ACC112 (cell line): ENCODE measurements at regions not wholly inside any gene's neighbourhood (a gene's known extent, or its start where the extent isn't known, plus 50 kb on each side); places are given as distances from the start of the nearest gene placed in this dataset.

Experiments used
- H2AFZ ChIP-seq: fragments of 200-600 bp; sonication (generic); one replicate; pipeline ENCODE4 v1.6.0; 2017; ENCODE audit warnings: antibody characterized with exemption, low read length; ENCODE audit not compliant: unreplicated experiment
- H3K27ac ChIP-seq: fragments of 200-600 bp; sonication (generic); 2 replicates; pipeline ENCODE4 v1.5.1; 2014; ENCODE audit warnings: low read depth, mild to moderate bottlenecking, antibody characterized with exemption, low read length, moderate library complexity
- H3K27me3 ChIP-seq: fragments of 200-600 bp; sonication (generic); 2 replicates; pipeline ENCODE4 v1.6.1; 2014; ENCODE audit warnings: mild to moderate bottlenecking, antibody characterized with exemption, low read length, moderate library complexity, mixed read lengths; ENCODE audit not compliant: insufficient read depth
- H3K36me3 ChIP-seq: fragments of 200-600 bp; sonication (generic); 2 replicates; pipeline ENCODE4 v1.6.1; 2016; ENCODE audit warnings: mild to moderate bottlenecking, antibody characterized with exemption, low read length, moderate library complexity, mixed read lengths; ENCODE audit not compliant: insufficient read depth
- H3K4me1 ChIP-seq: fragments of 200-600 bp; sonication (generic); one replicate; pipeline ENCODE4 v1.6.1; 2016; ENCODE audit warnings: low read length, mixed read lengths; ENCODE audit not compliant: insufficient read depth, unreplicated experiment, control insufficient read depth
- H3K4me3 ChIP-seq: fragments of 200-600 bp; sonication (generic); 2 replicates; pipeline ENCODE4 v1.5.1; 2014; ENCODE audit warnings: mild to moderate bottlenecking, low read depth, low read length
- H3K79me2 ChIP-seq: fragments of 200-600 bp; sonication (generic); one replicate; pipeline ENCODE4 v1.6.0; 2016; ENCODE audit warnings: low read length; ENCODE audit not compliant: control insufficient read depth, unreplicated experiment, insufficient read depth

DNA sequence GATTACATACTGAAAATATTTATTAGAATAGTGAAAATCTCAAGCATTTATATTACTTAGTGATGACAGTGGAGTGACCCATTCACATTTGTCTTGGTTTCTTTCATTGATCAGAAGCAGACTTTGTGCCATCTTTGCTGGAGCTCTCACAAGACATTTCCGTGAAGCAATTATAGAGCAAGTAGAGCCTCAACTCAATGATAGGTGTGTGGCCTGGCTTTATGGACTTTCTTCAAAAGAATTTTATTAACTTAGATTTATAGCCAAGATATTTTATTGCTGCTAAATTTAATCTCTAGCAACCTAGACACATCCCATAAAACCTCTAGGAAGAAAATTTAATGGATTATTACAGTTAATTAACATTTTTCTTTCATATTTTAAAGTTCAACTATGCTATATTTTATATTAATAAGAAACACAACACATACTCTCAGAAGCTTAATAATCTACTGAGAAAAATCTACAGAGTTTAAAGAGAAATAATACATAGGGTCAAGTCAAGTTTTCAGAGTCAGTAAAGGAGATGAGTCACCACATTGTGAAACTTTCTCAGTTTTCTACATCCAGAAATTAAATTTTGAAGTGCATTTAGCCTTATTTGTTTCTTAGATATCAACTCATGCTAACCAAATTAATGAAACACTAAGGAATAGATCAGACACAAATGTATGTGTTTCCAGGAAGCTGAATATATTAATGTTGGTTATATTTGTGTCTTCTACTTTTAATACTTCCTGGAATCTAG, 160.5 kb downstream of the LACC1 start:
- Histone ChIP-seq H3K4me1 (peaks cover 6% of the 10 kb centered on the region), H3K79me2 (no peaks in the 10 kb centered on the region), H2AFZ (no peak overlapping the region), H3K4me3 (peak overlapping the region; percentile 52; the same call in 1 of the 2 replicates), H3K27ac (peak overlapping the region; percentile 70), H3K27me3 (no peaks in the 10 kb centered on the region), H3K36me3 (no peaks in the 10 kb centered on the region)

DNA sequence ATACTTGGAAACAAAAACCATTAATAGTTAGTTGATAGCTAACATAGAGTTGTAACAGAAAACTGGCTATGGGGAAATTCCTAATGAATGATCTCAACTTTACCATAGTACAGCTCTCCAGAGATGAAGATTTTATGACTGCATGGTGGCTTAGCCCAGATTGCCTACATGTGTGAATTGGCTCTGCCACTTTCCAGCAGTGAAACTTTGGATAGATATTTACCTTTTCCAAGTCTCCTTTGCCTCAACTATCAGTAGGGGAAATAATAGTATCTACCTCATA, 161.1 kb downstream of the LACC1 start:
- Histone ChIP-seq H3K4me3 (peak overlapping the region; percentile 52; the same call in 1 of the 2 replicates), H3K36me3 (no peaks in the 10 kb centered on the region), H3K4me1 (peaks cover 6% of the 10 kb centered on the region), H3K27ac (peak overlapping the region; percentile 70), H3K27me3 (no peaks in the 10 kb centered on the region), H2AFZ (no peak overlapping the region), H3K79me2 (no peaks in the 10 kb centered on the region)

DNA sequence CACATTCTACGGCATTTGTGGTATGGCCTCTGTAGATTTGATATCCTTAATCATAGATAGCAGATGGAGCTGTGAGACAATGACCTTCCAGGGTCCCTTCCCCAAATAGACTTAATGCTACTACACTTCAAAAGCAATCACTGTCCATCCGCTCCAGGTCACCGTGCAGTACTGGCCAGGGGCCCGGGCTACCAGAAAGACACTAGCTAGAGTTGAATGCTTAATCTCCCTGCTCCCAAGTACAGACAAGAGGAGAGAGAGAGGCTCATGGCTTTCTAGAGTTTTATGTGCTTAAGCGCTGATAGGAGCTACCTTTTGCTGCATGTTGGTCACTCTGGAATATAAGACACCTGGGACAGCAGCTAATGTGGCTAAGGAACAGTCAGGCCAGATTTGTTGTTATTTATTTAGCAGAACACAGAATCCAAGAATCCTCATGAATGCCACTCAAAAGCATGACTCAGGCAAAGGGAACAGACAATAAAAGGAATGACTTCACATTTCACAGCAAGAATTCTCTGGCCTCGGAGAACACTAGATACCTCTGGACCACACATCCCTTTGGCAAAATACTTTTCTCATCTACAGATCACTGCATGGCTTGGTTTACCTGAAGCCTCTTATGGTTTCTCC, 165.0 kb downstream of the LACC1 start:
- H2AFZ ChIP-seq, result no peak overlapping the region
- no peak overlapping the region for H3K4me3 ChIP-seq
- no peaks in the 10 kb centered on the region for H3K36me3 ChIP-seq
- H3K27ac ChIP-seq, result no peak overlapping the region
- peaks cover 6% of the 10 kb centered on the region for H3K4me1 ChIP-seq
- no peaks in the 10 kb centered on the region for H3K79me2 ChIP-seq
- 0 out of 2 replicates have a peak, but pooled peaks cover 6% of the 10 kb centered on the region for H3K27me3 ChIP-seq

DNA sequence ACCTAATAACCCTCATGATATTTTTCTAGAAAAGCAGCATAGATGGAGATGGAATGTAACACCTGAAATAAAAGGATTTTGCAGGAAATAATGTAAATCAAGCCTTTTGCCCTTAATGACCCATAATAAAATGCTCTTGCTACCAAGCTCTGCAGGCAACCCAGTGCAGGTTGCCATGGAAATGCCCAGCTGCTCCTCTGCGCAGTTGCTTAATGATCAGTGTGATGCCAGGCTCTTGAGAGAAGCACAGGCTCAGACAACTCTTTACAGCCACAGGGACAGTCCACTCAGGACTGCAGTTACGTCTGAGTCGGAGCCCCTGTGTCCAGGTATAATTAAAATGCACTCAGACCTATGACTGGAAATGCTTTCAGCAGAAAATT, 165.5 kb downstream of the LACC1 start:
- Histone ChIP-seq H2AFZ (no peak overlapping the region), H3K4me1 (peaks cover 6% of the 10 kb centered on the region), H3K36me3 (no peaks in the 10 kb centered on the region), H3K27me3 (0 out of 2 replicates have a peak, but pooled peaks cover 6% of the 10 kb centered on the region), H3K4me3 (no peak overlapping the region), H3K79me2 (no peaks in the 10 kb centered on the region), H3K27ac (no peak overlapping the region)

DNA sequence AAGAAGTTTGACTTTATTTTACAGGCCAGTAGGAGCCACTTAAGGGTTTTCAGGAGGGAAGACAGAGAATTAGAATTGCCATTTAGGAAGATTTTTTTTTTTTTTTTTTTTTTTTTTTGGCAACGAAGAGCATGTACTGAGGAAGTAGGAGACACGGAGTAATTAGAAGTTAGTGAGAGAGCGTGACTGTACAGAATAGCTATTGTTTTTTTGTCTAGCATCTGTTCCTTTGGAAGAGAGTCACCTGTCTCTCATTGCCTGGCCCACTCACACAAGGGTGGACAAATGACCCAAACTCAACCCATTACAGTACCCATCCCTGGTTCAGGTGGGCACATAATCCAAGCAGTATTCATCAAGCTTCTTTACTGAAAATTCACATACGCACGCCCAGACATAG, 166.7 kb downstream of the LACC1 start:
- Histone ChIP-seq H2AFZ (no peak overlapping the region), H3K4me3 (no peak overlapping the region), H3K36me3 (no peaks in the 10 kb centered on the region), H3K27ac (no peak overlapping the region), H3K27me3 (0 out of 2 replicates have a peak, but pooled peaks cover 6% of the 10 kb centered on the region), H3K79me2 (no peaks in the 10 kb centered on the region), H3K4me1 (no peaks in the 10 kb centered on the region)

DNA sequence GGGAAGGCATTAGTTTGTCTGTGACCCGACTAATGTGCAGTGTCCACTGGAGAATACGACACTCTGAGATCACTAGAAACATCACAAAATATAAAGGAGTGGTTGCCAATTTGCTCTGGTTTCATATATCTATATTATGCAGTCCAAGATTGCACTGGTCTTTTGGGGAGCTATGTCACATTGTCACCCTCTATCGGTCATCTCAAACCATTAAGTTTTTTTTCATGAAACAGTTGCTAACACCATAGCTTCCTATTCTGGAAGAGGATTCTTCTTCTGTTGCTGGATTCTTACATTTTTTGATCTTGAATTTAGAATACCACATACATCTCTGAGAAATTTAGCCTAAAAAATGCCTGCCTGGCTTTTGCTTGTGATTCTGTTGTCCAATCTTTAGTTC, 168.6 kb downstream of the LACC1 start:
- Histone ChIP-seq H3K27ac (no peak overlapping the region), H3K4me3 (no peak overlapping the region), H3K36me3 (no peaks in the 10 kb centered on the region), H3K4me1 (no peaks in the 10 kb centered on the region), H3K27me3 (0 out of 2 replicates have a peak, but pooled peaks cover 6% of the 10 kb centered on the region), H3K79me2 (no peaks in the 10 kb centered on the region), H2AFZ (no peak overlapping the region)

- Histone ChIP-seq H3K36me3 (no peaks in the 10 kb centered on the region), H3K4me1 (no peaks in the 10 kb centered on the region), H2AFZ (no peak overlapping the region), H3K27me3 (0 out of 2 replicates have a peak, but pooled peaks cover 6% of the 10 kb centered on the region), H3K27ac (no peak overlapping the region), H3K4me3 (no peak overlapping the region), H3K79me2 (no peaks in the 10 kb centered on the region)
These were observed 169.6 kb downstream of the LACC1 start for GRCh38 chr13:44049081-44049945.

DNA sequence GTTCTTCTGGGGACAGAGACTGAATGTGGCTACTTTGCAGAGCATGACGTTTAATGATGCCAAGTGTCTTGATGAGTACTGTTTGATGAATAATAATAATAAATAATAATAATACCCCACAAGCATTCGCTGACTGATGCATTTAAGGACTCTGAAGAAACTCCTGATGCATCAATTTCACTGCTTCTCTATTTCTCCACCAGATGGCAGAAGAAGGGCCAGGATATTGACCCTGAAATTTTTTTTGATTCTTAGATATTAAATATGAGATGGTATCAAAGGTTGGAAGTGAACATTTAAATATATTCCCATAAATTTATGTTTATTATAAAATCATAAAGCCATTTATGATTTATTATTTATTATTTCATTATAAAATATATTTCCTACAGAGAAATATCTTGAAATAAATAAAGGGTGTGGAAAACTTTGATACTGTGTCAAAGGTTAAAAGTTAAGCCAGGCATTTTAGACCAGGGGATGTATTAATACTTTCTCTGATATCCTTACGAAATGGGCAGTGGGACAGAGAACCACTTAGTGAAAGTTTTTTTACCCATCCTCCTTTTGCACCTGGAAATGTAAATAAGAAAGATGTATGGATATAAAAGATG, 170.9 kb downstream of the LACC1 start:
- no peaks in the 10 kb centered on the region for H3K36me3 ChIP-seq
- H3K27me3 ChIP-seq, result 0 out of 2 replicates have a peak, but pooled peaks cover 6% of the 10 kb centered on the region
- no peak overlapping the region for H2AFZ ChIP-seq
- no peaks in the 10 kb centered on the region for H3K79me2 ChIP-seq
- no peaks in the 10 kb centered on the region for H3K4me1 ChIP-seq
- no peak overlapping the region for H3K4me3 ChIP-seq
- H3K27ac ChIP-seq, result no peak overlapping the region

DNA sequence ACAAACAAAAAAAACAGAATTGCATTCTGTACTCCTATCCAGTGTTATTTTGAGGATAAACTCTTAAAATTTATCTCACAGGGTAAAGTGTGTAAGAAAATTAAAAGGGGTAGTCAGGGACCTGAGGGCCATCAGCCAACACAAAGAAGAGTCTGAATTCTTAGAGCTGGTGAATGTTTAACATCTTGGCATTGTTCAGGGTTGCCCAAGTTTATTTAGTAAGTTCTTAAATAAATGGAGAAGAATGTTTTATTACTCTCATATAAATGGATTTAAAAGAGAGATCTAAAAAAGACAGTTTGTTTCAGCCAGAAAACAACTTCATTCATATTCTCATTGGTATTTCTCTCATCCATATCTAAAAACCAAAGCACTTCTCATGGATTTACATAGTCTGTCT, 171.7 kb downstream of the LACC1 start:
- no peaks in the 10 kb centered on the region for H3K36me3 ChIP-seq
- no peak overlapping the region for H3K4me3 ChIP-seq
- H2AFZ ChIP-seq, result no peak overlapping the region
- H3K79me2 ChIP-seq, result no peaks in the 10 kb centered on the region
- no peaks in the 10 kb centered on the region for H3K4me1 ChIP-seq
- H3K27ac ChIP-seq, result no peak overlapping the region
- H3K27me3 ChIP-seq, result 0 out of 2 replicates have a peak, but pooled peaks cover 6% of the 10 kb centered on the region

GRCh38 chr13:44051918-44052675, 172.4 kb downstream of the LACC1 start:
- 0 out of 2 replicates have a peak, but pooled peaks cover 2% of the 10 kb centered on the region for H3K27me3 ChIP-seq
- H2AFZ ChIP-seq, result no peak overlapping the region
- no peak overlapping the region for H3K4me3 ChIP-seq
- H3K79me2 ChIP-seq, result no peaks in the 10 kb centered on the region
- no peaks in the 10 kb centered on the region for H3K36me3 ChIP-seq
- no peaks in the 10 kb centered on the region for H3K4me1 ChIP-seq
- H3K27ac ChIP-seq, result no peak overlapping the region
